GM21529 (cell line): ENCODE measurements at regions not wholly inside any gene's neighbourhood (a gene's known extent, or its start where the extent isn't known, plus 50 kb on each side); places are given as distances from the start of the nearest gene placed in this dataset.

ENCODE experiments used
- ATAC-seq: cut with Tn5 transposase; IDR thresholded peaks from one replicate; pipeline ENCODE4 v1.9.1; 2021; ENCODE audit not compliant: unreplicated experiment

DNA sequence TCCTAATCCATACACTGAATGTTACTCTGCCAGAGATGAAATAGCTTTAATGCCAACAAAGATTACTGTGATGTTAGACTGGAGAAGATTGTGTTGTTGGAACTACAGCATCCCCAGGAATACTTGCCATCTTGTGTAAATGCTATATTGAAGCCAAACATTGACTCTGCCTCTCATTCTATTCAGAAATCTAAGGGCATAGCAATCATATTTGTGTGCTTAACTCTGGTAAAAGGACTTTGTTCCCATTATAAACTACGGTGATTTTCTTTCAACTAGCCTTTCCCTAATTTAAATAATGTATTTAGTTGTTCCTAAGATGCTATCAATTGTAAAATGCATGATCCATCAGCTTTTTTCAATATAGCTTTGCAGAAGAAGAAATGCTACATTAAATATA lies 498.4 kb upstream of the LRRN3 start:
- no peak for ATAC-seq

DNA sequence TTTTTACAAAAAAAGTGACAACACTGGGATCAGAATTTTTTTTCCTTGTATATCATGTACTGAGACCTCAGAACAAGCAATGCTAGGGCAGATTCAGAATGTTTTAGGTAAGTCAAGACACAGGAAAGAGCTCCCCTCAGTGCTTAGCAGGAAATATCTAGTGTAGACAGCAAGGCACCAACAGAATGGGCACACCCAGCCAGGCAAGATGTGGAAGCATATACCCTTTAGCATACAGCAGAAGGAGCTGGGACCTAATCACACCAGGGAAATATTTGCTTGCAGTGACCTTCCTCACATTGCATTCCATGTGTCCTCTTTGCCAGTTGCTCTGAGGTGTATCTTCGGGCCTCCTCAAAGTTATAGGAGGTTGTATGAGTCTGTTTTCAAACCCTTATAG lies 497.6 kb upstream of the LRRN3 start:
- no peak for ATAC-seq

DNA sequence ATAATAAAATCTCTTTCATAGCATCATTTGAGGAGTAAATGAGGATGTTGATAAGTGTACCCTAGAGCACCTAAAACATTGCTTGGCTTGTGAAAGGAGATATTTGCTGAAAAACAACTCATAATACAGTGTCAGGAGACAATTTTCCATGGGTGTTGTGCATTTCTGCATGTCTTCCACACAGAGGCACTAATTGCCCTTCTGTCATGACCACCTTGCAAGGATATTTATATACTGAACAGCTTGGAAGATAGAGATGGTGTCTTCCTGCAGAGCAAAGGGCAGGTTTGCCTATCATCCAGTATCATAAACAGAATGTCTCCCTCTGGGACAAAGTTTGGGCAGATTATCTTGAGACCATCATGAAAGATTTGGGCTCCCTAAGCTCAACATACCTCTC lies 495.2 kb upstream of the LRRN3 start:
- no peak for ATAC-seq

DNA sequence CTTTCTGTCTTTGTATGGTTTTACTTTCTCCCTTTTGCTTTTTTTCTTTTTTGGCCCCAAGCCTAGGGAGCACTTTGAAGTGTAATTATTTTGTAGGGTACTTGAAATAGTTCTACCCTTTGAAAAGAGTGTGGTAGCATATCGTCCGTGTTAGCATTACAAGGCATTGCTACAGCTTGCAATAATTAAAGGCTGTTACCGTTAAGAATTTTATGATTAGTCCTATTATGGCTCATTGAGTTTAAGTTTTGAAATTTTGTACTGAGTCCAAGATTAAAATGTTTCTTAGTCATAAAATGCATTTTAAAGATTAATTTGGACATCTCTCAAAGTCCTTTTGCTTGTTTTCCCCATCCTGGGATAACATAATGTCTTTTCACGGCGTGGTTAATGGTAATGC lies 490.0 kb upstream of the LRRN3 start:
- no peak for ATAC-seq

DNA sequence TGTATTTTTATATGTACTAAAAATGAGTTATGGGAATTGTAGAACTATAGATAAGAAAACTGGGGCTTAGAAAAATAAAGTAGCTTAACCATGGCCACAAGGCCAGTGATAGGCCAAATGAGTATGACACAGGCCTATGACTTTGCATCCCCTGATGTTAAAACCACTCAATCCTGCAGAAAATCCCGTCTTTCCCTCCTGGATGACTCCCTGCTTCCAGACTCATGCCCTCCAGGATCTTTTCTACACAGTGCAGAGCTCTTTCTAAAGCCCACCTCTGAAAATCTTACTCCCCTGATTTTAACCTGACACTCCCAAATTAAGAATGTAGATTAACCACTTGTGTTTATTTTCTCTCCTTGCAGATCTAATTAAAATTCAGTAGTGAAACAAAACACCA lies 489.2 kb upstream of the LRRN3 start:
- no peak for ATAC-seq

DNA sequence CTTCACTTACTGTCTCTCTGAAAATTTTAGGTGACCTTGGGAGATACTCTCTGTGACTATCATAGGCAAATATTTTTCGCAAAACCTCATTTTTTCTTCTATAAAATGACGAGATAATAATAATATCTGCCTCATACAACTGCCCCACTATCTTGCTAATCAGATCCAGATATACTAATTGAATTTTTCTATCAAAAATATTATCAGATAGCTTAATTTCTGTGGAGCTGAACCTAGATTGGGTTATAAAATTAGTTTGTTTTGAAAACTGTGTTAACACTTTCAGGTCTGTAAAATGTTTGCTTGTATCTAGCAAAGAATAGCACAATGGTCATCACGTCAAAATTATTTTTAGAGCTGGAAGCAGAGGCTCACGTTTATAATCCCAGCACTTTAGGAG lies 486.7 kb upstream of the LRRN3 start:
- no peak for ATAC-seq

DNA sequence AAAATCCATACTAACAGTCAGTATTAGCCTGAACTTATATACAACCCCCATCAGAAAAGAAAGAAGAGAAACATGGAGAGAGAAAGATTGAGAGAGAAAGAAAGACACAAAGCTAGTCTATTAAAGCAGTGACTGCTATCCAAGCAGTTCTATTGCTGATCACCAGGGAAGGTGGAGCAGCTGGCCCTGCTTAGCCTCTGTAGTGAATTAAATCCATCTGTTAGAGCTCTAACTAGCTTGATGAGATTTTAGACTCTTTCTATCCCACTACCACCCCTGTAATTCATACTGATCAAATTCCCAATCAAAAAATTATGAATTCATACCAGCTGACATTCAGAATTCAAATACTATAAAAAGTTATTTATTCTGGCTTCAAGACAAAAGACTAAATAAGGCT lies 486.0 kb upstream of the LRRN3 start:
- no peak for ATAC-seq

DNA sequence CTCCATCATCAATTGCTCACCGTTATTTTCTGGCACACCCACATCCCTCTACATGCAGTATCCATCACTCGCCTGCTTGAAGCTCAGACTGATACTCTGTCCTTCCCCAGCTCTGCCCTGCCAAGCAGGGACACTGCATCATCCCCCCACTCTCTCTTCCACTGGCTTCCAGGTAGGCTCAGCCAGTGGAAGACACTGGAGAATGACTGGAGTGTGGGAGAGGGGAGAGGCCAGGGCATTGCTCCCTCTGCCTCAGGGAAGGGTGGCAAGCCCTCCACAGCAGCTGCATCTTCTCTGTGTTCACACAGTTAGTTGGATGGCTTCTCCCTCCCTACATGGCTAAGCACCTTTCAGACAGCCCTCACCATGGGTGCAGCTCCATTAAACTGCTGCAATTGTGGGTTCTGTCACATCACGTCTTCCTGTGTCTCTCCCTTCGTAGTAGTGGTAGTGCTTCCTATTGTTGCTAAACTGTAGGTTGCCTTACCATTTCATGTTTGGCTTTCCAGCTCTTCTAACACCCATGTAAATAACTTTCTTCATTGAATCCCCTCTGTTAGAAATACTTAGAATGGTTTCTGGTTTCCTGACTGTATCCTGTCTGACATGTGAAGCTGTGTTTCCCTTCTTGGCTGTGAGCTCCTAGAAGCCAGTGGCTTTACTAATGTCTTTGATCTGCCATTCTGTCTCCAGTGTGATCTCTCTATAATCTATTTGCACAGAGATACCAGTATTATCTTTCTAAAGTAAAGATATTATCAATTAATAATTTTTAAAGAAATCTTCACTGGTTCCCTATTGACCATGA lies 483.7 kb upstream of the LRRN3 start:
- ATAC-seq, result no peak

DNA sequence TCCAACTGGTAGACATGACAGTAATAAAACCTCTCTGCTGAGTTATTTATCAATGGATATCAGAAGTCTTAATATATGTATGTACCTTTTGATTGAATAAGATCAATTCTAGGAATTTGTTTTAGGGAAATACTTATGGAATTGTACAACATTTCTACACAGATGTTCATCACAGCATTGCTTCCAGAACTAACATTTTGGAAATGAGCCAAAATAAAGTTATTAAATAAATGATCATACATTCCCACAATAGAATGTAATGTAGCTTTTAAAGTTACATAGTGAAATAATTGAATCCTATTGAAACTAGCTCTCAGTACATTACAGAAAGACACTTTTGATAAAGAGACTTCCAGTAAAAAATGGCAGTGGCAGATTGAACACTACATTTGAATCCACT lies 481.6 kb upstream of the LRRN3 start:
- ATAC-seq, result no peak

DNA sequence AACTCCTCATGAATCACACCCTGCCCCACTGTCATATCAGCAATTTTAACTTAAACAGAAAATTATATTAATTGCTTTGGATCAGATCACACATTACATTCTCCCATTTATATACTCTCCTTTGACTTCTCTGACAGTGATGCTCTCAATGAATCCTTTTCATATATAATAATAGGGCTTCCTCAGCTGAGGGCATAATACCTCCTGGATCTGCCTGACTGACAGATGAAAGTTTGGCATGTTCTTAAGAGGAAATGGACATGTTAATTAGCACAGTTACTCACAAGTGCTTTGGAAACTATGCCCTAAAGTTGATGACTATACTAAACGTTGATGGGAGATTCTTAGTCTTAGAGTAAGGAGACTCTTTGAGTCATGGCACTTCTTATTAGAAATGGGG lies 478.2 kb upstream of the LRRN3 start:
- ATAC-seq, result no peak
